ENCODE measurements at regions not wholly inside any gene's neighbourhood (a gene's known extent, or its start where the extent isn't known, plus 50 kb on each side); places are given as distances from the start of the nearest gene placed in this dataset.

DNA sequence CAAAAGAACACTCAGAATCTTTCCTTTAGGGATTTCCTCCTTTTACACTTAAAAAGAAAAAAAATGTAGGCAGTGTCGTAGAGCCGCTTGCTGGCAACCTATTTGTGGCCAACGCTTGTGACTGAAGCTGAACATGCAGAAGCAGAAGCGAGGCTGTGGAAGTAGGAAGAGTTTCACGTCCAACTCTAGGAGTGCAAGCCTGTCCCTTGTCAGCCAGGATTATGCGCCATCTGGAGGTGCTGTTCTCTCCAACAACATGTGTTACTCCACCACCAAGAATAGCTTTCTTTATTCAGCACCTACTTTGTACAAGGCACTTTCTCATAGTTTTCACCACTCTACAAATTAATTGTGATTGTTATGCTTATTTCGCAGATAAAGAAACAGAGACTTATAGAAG lies 223.2 kb upstream of the LMCD1 start:
- Histone ChIP-seq H3K27me3 (ENCODE audit: control insufficient read depth, insufficient read depth, low read length) (no peaks in the 10 kb centered on the region), H3K9me3 (ENCODE audit: control insufficient read depth in 2 of 3, insufficient read depth in 1 of 3, low read length in 3 of 3) (no peaks in the 10 kb centered on the region), H3K4me3 (ENCODE audit: low read length in 3 of 3) (no peak overlapping the region), H3K9ac (ENCODE audit: low read length in 3 of 3) (no peak overlapping the region), H3K36me3 (ENCODE audit: control insufficient read depth in 2 of 3, insufficient read depth in 3 of 3, low read length in 3 of 3) (no peaks in the 10 kb centered on the region), H3K4me1 (ENCODE audit: control insufficient read depth in 2 of 3, insufficient read depth in 2 of 3, low read depth in 1 of 3, low read length in 3 of 3) (no peaks in the 10 kb centered on the region), H3K27ac (ENCODE audit: low read depth in 2 of 2, low read length in 2 of 2) (no peak overlapping the region)
- no peak for FAIRE-seq
- intact Hi-C loops (cut with DNase I) = no loop called here
- DNase-seq = no peak
- no peak for TF ChIP-seq CTCF (IDR thresholded peaks at IDR 0.05; ENCODE audit: borderline replicate concordance, extremely low read depth, insufficient read depth)

GRCh38 chr3:8279476-8279875 lies 222.1 kb upstream of the LMCD1 start:
- no peak for TF ChIP-seq CTCF (IDR thresholded peaks at IDR 0.05; ENCODE audit: borderline replicate concordance, extremely low read depth, insufficient read depth)
- no peak overlapping the region for H3K9ac ChIP-seq (ENCODE audit: low read length in 3 of 3)
- H3K27me3 ChIP-seq (ENCODE audit: control insufficient read depth, insufficient read depth, low read length) = no peaks in the 10 kb centered on the region
- no peak overlapping the region for H3K27ac ChIP-seq (ENCODE audit: low read depth in 2 of 2, low read length in 2 of 2)
- no peaks in the 10 kb centered on the region for H3K4me1 ChIP-seq (ENCODE audit: control insufficient read depth in 2 of 3, insufficient read depth in 2 of 3, low read depth in 1 of 3, low read length in 3 of 3)
- intact Hi-C loops (cut with DNase I) = no loop called here
- FAIRE-seq (no peak), DNase-seq (peak in 1 of 5 donors; percentile 15)
- no peak overlapping the region for H3K4me3 ChIP-seq (ENCODE audit: low read length in 3 of 3)
- no peaks in the 10 kb centered on the region for H3K9me3 ChIP-seq (ENCODE audit: control insufficient read depth in 2 of 3, insufficient read depth in 1 of 3, low read length in 3 of 3)
- H3K36me3 ChIP-seq (ENCODE audit: control insufficient read depth in 2 of 3, insufficient read depth in 3 of 3, low read length in 3 of 3) = no peaks in the 10 kb centered on the region

DNA sequence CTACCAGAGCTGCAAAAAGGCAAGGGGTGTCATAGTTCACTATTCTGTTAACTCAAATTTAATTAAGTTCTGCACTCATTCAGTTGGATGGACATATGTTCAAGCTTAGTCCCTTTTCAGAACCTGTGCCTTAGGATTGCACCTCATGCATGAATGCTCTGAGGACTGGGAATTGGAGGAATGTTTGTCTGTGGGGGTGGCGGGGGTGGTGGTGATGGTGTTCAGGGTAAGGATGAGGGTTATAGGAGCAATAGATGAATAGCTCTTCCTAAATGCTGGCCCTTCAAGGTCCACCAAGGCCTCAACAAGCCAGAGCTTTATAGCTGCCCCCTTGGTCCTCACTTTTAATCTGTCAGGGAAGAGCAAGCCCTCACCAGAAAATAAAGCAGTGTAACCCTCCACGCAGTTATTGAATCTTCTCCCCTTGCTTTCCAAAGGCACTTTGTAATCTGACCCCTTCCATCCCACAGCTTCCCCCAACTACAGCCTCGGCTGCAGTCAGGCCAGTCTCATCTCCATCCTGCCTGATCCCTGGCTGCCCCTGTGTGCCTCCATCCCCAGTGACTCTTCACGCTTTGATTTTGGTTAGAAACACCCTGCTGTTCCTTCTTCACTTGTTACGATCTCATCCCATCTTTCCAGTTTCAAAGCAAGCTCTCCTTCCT lies 221.6 kb upstream of the LMCD1 start:
- no peak overlapping the region for H3K4me3 ChIP-seq (ENCODE audit: low read length in 3 of 3)
- no peaks in the 10 kb centered on the region for H3K27me3 ChIP-seq (ENCODE audit: control insufficient read depth, insufficient read depth, low read length)
- intact Hi-C loops (cut with DNase I) = no loop called here
- H3K9ac ChIP-seq (ENCODE audit: low read length in 3 of 3) = no peak overlapping the region
- H3K4me1 ChIP-seq (ENCODE audit: control insufficient read depth in 2 of 3, insufficient read depth in 2 of 3, low read depth in 1 of 3, low read length in 3 of 3) = no peaks in the 10 kb centered on the region
- no peaks in the 10 kb centered on the region for H3K36me3 ChIP-seq (ENCODE audit: control insufficient read depth in 2 of 3, insufficient read depth in 3 of 3, low read length in 3 of 3)
- TF ChIP-seq CTCF (IDR thresholded peaks at IDR 0.05; ENCODE audit: borderline replicate concordance, extremely low read depth, insufficient read depth) = no peak
- DNase-seq (peak in 4 of 5 donors; percentile 49 to 64 (median 56)), FAIRE-seq (no peak)
- no peaks in the 10 kb centered on the region for H3K9me3 ChIP-seq (ENCODE audit: control insufficient read depth in 2 of 3, insufficient read depth in 1 of 3, low read length in 3 of 3)
- H3K27ac ChIP-seq (ENCODE audit: low read depth in 2 of 2, low read length in 2 of 2) = no peak overlapping the region

Data from kidney (tissue), 13 donors.